HepG2 (cell line): ENCODE measurements at regions not wholly inside any gene's neighbourhood (a gene's known extent, or its start where the extent isn't known, plus 50 kb on each side); places are given as distances from the start of the nearest gene placed in this dataset.

Experiments used
- ATAC-seq: fragments of 200-7000 bp; cut with Tn5 transposase; 3 replicates; pipeline ENCODE4 v1.9.1; 2020; ENCODE audit warnings: mild to moderate bottlenecking, moderate library complexity
- BruUV-seq: library from RNA; stranded (reverse); fragments of 400-500 nt; replicated peaks from 2 replicates; lab custom pipeline; 2021; lab: Mats Ljungman, UMichigan
- CTCF ChIA-PET: fragments of 300-600 bp; formaldehyde crosslinking; extraction: SDS; loops from one replicate; lab custom pipeline; 2021; ENCODE audit warnings: low total read pairs, inconsistent platforms, low intra/inter-chr PET ratio; lab: Yijun Ruan, JAX
- POLR2A ChIA-PET: fragments of 350-600 bp; sonication (Branson Sonifier 250); formaldehyde crosslinking; loops from one replicate; lab custom pipeline; 2020; ENCODE audit warnings: antibody characterized with exemption, inconsistent platforms; lab: Yijun Ruan, JAX
- DNase-seq: peaks from one replicate; pipeline ENCODE4 v3.0.0-alpha.2; 2015; ENCODE audit warnings: low spot score
- FAIRE-seq: peaks from 3 replicates; lab custom pipeline; 2011; peaks lifted over from hg19 to GRCh38; lab: Jason Lieb, UNC
- H2AFZ ChIP-seq: one replicate; pipeline ENCODE4 v1.6.1; 2011; ENCODE audit warnings: low read length, inconsistent platforms
- H3K27ac ChIP-seq: fragments of 300-600 bp; 3 replicates; pipeline ENCODE4 v1.8.0; 2011; ENCODE audit warnings: mixed run types, mild to moderate bottlenecking, mixed read lengths, low read length, inconsistent platforms; ENCODE audit not compliant: insufficient read depth; ENCODE audit errors: extremely low read length
- H3K27me3 ChIP-seq, 2 experiments: fragments of 200-600 bp in 1 of 2; 2 replicates in 1 of 2; 3 replicates in 1 of 2; pipeline versions ENCODE4 v1.6.0 to v1.8.0; 2011; ENCODE audit warnings: low read length in 2 of 2, mild to moderate bottlenecking in 2 of 2, moderate library complexity in 2 of 2, inconsistent platforms in 1 of 2; ENCODE audit not compliant: insufficient read depth in 2 of 2, control insufficient read depth in 1 of 2
- H3K36me3 ChIP-seq, 2 experiments: fragments of 200-600 bp in 1 of 2; replicated peaks in 1 of 2; 2 replicates in 1 of 2; 3 replicates in 1 of 2; pipeline versions ENCODE4 v1.5.1 to v1.8.0; 2011; ENCODE audit warnings: low read length in 2 of 2, inconsistent platforms in 1 of 2; ENCODE audit not compliant: insufficient read depth in 2 of 2, control insufficient read depth in 1 of 2
- H3K4me1 ChIP-seq: 2 replicates; pipeline ENCODE4 v1.5.1; 2012; ENCODE audit warnings: low read length, inconsistent platforms; ENCODE audit not compliant: insufficient read depth
- H3K4me2 ChIP-seq: 2 replicates; pipeline ENCODE4 v1.6.0; 2011; ENCODE audit warnings: low read depth, low read length, inconsistent platforms
- H3K4me3 ChIP-seq, 3 experiments: fragments of 200-600 bp in 1 of 3; sonication (generic), shearing (Covaris generic) in 1 of 3; replicated peaks in 1 of 3; 2 replicates each; pipeline ENCODE4 v1.5.1; 2011 to 2016; ENCODE audit warnings: low read length in 3 of 3, inconsistent platforms in 2 of 3, low read depth in 2 of 3, mild to moderate bottlenecking in 2 of 3, control low read depth in 1 of 3, mixed read lengths in 1 of 3; ENCODE audit not compliant: insufficient read depth in 1 of 3
- H3K79me2 ChIP-seq: one replicate; pipeline ENCODE4 v1.6.1; 2011; ENCODE audit warnings: low read length, inconsistent platforms; ENCODE audit not compliant: insufficient read depth
- H3K9ac ChIP-seq: 2 replicates; pipeline ENCODE4 v1.6.0; 2011; ENCODE audit warnings: mild to moderate bottlenecking, low read depth, low read length, inconsistent platforms; ENCODE audit not compliant: insufficient read depth
- H3K9me3 ChIP-seq: 2 replicates; pipeline ENCODE4 v1.5.1; 2012; ENCODE audit warnings: mild to moderate bottlenecking, low read length
- H4K20me1 ChIP-seq: 2 replicates; pipeline ENCODE4 v1.6.0; 2011; ENCODE audit warnings: inconsistent platforms, mild to moderate bottlenecking, low read length, moderate library complexity; ENCODE audit not compliant: insufficient read depth
- CENPT ChIP-seq: sonication (generic); formaldehyde crosslinking; IDR thresholded peaks from 2 replicates; pipeline ENCODE4 v1.8.0; 2022; ENCODE audit warnings: low read depth, mild to moderate bottlenecking, moderate library complexity, missing genetic modification reagents
- FLYWCH1 ChIP-seq: sonication (generic); formaldehyde crosslinking; IDR thresholded peaks from 2 replicates; pipeline ENCODE4 v1.8.1; 2023; ENCODE audit warnings: mild to moderate bottlenecking, missing genetic modification reagents
- ZFP41 ChIP-seq: sonication (generic); formaldehyde crosslinking; IDR thresholded peaks from 2 replicates; pipeline ENCODE4 v1.4.0; 2020; ENCODE audit warnings: mild to moderate bottlenecking, missing genetic modification reagents, borderline replicate concordance
- ZNF326 ChIP-seq: sonication (generic); formaldehyde crosslinking; IDR thresholded peaks from 2 replicates; pipeline ENCODE4 v1.4.0; 2020; ENCODE audit warnings: missing genetic modification reagents, borderline replicate concordance
- ZNF33A ChIP-seq: sonication (generic); formaldehyde crosslinking; IDR thresholded peaks from 2 replicates; pipeline ENCODE4 v1.5.1; 2020; ENCODE audit warnings: missing genetic modification reagents, mild to moderate bottlenecking, moderate library complexity, borderline replicate concordance
- ZNF782 ChIP-seq: sonication (generic); formaldehyde crosslinking; IDR thresholded peaks from 2 replicates; pipeline ENCODE4 v1.4.0; 2020; ENCODE audit warnings: missing genetic modification reagents, mild to moderate bottlenecking, borderline replicate concordance
- ZNF841 ChIP-seq: sonication (generic); formaldehyde crosslinking; IDR thresholded peaks from 2 replicates; pipeline ENCODE4 v1.8.1; 2023; ENCODE audit warnings: missing genetic modification reagents, borderline replicate concordance
- ZSCAN20 ChIP-seq: sonication (generic); formaldehyde crosslinking; IDR thresholded peaks from 2 replicates; pipeline ENCODE4 v1.4.0; 2020; ENCODE audit warnings: missing genetic modification reagents, mild to moderate bottlenecking, borderline replicate concordance
- WGBS: methylation state at CpG from one replicate; pipeline ENCODE4 v1.1.6; 2017; ENCODE audit warnings: low lambda C conversion rate; 5-methylcytosine and 5-hydroxymethylcytosine counted together
- in situ Hi-C: cut with HindIII; loops from 2 replicates; pipeline ENCODE4 v1.10.0; 2017; ENCODE audit warnings: low pct_unique_long_range_greater_than_20kb; ENCODE audit not compliant: extremely low pct_ligation_motif_present
- intact Hi-C: fragments of 100-400 bp; cut with micrococcal nuclease; formaldehyde crosslinking; loops from one replicate; pipeline ENCODE4 v1.10.0; 2022; ENCODE audit not compliant: unreplicated experiment
- TF ChIP-seq, protein P1 (sequence below): sonication (generic); formaldehyde crosslinking; IDR thresholded peaks from 2 replicates; pipeline ENCODE4 v1.5.1; 2020; ENCODE audit warnings: mild to moderate bottlenecking, moderate library complexity, missing genetic modification reagents
- TF ChIP-seq, protein P2 (sequence below): fragments of 450-650 bp; IDR thresholded peaks from 2 replicates; pipeline ENCODE4 v1.6.1; 2017
- TF ChIP-seq, protein P3 (sequence below): sonication (generic); formaldehyde crosslinking; IDR thresholded peaks from 2 replicates; pipeline ENCODE4 v1.4.0; 2020; ENCODE audit warnings: mild to moderate bottlenecking, missing genetic modification reagents
- TF ChIP-seq, protein P4 (sequence below): sonication (generic); formaldehyde crosslinking; IDR thresholded peaks from 2 replicates; pipeline ENCODE4 v1.4.0; 2020; ENCODE audit warnings: missing genetic modification reagents
- TF ChIP-seq, protein P5 (sequence below): sonication (generic); formaldehyde crosslinking; IDR thresholded peaks from 2 replicates; pipeline ENCODE4 v1.5.0; 2020; ENCODE audit warnings: mild to moderate bottlenecking, missing genetic modification reagents
- TF ChIP-seq, protein P6 (sequence below): IDR thresholded peaks from 2 replicates; pipeline ENCODE4 v1.6.1; 2016; ENCODE audit warnings: low read depth

DNA sequence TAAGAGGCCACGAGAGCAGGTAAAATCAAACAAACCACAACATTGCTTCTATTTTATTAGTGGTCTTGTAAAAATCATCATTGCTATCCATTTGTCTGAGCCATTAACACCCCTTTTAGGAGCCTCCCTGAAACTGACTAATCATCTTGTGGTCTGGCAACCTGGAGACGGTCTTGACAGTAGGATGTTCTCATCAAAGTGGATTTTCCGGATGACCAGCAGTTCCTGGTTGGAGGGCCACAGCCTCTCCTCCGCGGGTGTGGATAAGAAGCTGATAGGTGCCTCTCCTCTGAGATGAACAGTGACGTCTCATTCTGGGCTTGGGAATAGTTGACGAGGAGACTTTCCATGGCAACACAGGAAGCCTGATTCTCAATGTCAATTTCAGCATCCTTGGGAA, 490.7 kb downstream of the TYW1 start (continued):
- TF ChIP-seq, protein P1, sequence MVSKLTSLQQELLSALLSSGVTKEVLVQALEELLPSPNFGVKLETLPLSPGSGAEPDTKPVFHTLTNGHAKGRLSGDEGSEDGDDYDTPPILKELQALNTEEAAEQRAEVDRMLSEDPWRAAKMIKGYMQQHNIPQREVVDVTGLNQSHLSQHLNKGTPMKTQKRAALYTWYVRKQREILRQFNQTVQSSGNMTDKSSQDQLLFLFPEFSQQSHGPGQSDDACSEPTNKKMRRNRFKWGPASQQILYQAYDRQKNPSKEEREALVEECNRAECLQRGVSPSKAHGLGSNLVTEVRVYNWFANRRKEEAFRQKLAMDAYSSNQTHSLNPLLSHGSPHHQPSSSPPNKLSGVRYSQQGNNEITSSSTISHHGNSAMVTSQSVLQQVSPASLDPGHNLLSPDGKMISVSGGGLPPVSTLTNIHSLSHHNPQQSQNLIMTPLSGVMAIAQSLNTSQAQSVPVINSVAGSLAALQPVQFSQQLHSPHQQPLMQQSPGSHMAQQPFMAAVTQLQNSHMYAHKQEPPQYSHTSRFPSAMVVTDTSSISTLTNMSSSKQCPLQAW (CRISPR knock-in tag) = no peak
- TF ChIP-seq ZFP41 = no peak
- TF ChIP-seq, protein P2, sequence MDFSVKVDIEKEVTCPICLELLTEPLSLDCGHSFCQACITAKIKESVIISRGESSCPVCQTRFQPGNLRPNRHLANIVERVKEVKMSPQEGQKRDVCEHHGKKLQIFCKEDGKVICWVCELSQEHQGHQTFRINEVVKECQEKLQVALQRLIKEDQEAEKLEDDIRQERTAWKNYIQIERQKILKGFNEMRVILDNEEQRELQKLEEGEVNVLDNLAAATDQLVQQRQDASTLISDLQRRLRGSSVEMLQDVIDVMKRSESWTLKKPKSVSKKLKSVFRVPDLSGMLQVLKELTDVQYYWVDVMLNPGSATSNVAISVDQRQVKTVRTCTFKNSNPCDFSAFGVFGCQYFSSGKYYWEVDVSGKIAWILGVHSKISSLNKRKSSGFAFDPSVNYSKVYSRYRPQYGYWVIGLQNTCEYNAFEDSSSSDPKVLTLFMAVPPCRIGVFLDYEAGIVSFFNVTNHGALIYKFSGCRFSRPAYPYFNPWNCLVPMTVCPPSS = no peak
- TF ChIP-seq, protein P3, sequence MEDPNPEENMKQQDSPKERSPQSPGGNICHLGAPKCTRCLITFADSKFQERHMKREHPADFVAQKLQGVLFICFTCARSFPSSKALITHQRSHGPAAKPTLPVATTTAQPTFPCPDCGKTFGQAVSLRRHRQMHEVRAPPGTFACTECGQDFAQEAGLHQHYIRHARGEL (CRISPR knock-in tag) = no peak
- TF ChIP-seq, protein P4, sequence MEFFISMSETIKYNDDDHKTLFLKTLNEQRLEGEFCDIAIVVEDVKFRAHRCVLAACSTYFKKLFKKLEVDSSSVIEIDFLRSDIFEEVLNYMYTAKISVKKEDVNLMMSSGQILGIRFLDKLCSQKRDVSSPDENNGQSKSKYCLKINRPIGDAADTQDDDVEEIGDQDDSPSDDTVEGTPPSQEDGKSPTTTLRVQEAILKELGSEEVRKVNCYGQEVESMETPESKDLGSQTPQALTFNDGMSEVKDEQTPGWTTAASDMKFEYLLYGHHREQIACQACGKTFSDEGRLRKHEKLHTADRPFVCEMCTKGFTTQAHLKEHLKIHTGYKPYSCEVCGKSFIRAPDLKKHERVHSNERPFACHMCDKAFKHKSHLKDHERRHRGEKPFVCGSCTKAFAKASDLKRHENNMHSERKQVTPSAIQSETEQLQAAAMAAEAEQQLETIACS (CRISPR knock-in tag) = no peak
- TF ChIP-seq ZNF33A (CRISPR knock-in tag) = no peak
- no peak for TF ChIP-seq CENPT
- TF ChIP-seq ZNF326 (CRISPR knock-in tag) = no peak

DNA sequence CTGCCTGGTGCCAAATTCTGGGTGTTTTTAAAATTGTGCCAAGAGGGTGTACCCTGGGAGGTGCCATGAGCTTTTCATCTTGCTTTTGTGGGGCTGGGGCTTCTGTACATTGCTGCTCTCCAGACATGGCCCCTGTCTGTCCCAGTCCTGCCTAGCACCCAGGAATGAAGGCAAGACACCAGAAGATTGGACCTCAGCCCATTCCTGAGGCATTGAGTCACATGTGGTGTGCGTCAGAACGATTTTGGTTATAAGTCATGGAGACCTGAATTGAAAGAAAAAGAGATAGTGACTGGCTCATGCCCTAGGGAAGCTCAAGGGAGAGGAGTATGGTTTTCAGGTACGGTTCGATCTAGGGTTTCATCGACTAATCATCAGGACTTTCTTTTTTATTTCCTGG, 493.2 kb downstream of the TYW1 start:
- ChIA-PET CTCF (no interaction called here), POLR2A (no interaction called here)
- Histone ChIP-seq H3K79me2 (no peaks in the 10 kb centered on the region), H2AFZ (no peak overlapping the region), H3K4me3 (no peak overlapping the region), H3K27ac (no peak overlapping the region), H3K9ac (no peak overlapping the region), H3K27me3 (peaks cover 0 to 6% of the 10 kb centered on the region in 2 experiments; a peak in 1 of 5 replicates), H3K9me3 (no peaks in the 10 kb centered on the region), H4K20me1 (no peaks in the 10 kb centered on the region), H3K4me2 (no peak overlapping the region), H3K36me3 (no peaks in the 10 kb centered on the region), H3K4me1 (no peaks in the 10 kb centered on the region)
- intact Hi-C loops = no loop called here
- no TSS peak for BruUV-seq
- in situ Hi-C loops = no loop called here
- FAIRE-seq (no peak), DNase-seq (no peak), ATAC-seq (no peak)
- WGBS = 30% methylated on average over 5 of the region's 5 CpGs
- TF ChIP-seq ZNF841 (CRISPR knock-in tag) (no peak), ZNF782 (CRISPR knock-in tag) (no peak), FLYWCH1 (CRISPR knock-in tag) (no peak), ZSCAN20 (CRISPR knock-in tag) (no peak)
- TF ChIP-seq, protein P5, sequence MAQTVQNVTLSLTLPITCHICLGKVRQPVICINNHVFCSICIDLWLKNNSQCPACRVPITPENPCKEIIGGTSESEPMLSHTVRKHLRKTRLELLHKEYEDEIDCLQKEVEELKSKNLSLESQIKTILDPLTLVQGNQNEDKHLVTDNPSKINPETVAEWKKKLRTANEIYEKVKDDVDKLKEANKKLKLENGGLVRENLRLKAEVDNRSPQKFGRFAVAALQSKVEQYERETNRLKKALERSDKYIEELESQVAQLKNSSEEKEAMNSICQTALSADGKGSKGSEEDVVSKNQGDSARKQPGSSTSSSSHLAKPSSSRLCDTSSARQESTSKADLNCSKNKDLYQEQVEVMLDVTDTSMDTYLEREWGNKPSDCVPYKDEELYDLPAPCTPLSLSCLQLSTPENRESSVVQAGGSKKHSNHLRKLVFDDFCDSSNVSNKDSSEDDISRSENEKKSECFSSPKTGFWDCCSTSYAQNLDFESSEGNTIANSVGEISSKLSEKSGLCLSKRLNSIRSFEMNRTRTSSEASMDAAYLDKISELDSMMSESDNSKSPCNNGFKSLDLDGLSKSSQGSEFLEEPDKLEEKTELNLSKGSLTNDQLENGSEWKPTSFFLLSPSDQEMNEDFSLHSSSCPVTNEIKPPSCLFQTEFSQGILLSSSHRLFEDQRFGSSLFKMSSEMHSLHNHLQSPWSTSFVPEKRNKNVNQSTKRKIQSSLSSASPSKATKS (CRISPR knock-in tag) = no peak
- TF ChIP-seq, protein P6, sequence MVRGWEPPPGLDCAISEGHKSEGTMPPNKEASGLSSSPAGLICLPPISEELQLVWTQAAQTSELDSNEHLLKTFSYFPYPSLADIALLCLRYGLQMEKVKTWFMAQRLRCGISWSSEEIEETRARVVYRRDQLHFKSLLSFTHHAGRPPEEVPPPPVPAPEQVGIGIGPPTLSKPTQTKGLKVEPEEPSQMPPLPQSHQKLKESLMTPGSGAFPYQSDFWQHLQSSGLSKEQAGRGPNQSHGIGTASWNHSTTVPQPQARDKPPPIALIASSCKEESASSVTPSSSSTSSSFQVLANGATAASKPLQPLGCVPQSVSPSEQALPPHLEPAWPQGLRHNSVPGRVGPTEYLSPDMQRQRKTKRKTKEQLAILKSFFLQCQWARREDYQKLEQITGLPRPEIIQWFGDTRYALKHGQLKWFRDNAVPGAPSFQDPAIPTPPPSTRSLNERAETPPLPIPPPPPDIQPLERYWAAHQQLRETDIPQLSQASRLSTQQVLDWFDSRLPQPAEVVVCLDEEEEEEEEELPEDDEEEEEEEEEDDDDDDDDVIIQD (CRISPR knock-in tag) = no peak
